OCI-LY3 (cell line): ENCODE measurements at regions not wholly inside any gene's neighbourhood (a gene's known extent, or its start where the extent isn't known, plus 50 kb on each side); places are given as distances from the start of the nearest gene placed in this dataset.

ENCODE experiments used
- EZH2phosphoT487 ChIP-seq: fragments of 200-600 bp; shearing (Covaris generic); IDR thresholded peaks from 2 replicates; pipeline ENCODE4 v1.6.1; 2018; ENCODE audit warnings: antibody characterized with exemption, mixed run types, low read depth
- TF ChIP-seq, protein P1 (sequence below): fragments of 200-600, 300-600 bp; sonication (generic); IDR thresholded peaks from 2 replicates; pipeline ENCODE4 v1.5.1; 2014; ENCODE audit warnings: antibody characterized with exemption, low read length, low read depth

- TF ChIP-seq, protein P1, sequence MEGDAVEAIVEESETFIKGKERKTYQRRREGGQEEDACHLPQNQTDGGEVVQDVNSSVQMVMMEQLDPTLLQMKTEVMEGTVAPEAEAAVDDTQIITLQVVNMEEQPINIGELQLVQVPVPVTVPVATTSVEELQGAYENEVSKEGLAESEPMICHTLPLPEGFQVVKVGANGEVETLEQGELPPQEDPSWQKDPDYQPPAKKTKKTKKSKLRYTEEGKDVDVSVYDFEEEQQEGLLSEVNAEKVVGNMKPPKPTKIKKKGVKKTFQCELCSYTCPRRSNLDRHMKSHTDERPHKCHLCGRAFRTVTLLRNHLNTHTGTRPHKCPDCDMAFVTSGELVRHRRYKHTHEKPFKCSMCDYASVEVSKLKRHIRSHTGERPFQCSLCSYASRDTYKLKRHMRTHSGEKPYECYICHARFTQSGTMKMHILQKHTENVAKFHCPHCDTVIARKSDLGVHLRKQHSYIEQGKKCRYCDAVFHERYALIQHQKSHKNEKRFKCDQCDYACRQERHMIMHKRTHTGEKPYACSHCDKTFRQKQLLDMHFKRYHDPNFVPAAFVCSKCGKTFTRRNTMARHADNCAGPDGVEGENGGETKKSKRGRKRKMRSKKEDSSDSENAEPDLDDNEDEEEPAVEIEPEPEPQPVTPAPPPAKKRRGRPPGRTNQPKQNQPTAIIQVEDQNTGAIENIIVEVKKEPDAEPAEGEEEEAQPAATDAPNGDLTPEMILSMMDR = no peak
- no peak for TF ChIP-seq EZH2phosphoT487
Measured at GRCh38 chr1:30814292-30814691, 56.7 kb upstream of the LAPTM5 start.
